ENCODE measurements at regions not wholly inside any gene's neighbourhood (a gene's known extent, or its start where the extent isn't known, plus 50 kb on each side); places are given as distances from the start of the nearest gene placed in this dataset.

DNA sequence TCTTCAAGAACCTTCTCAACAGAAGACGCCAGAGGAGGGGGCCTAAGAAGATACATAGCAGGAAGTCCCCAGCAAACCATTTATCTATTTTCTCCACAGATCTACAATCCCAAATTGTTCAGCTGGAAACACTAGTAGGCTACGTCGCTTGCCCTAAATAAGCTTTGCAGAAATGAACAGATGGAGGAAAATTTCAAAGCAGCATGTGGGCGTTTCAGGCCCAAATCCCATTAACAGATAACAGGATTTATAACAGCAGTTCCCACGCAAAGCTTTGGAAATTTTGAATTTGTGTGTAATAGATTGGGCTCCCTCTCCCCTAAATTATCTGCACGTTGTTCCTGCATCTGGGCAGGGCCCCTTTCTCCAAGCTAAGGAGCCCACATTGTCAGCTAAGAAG, 60.6 kb upstream of the FRMD4A start:
- Histone ChIP-seq H3K36me3 (ENCODE audit: insufficient read depth, low read length) (no peaks in the 10 kb centered on the region), H3K4me3 (ENCODE audit: low read length) (no peak overlapping the region)
- 88% methylated on average over 6 of the region's 6 CpGs for WGBS

GRCh38 chr10:14389981-14390590, 59.4 kb upstream of the FRMD4A start:
- WGBS = 90% methylated on average over 2 of the region's 2 CpGs
- Histone ChIP-seq H3K4me1 (ENCODE audit: insufficient read depth, low read length) (peaks cover 3% of the 10 kb centered on the region; the same call in 1 of the 2 replicates), H3K27ac (ENCODE audit: low read depth, low read length) (no peak overlapping the region), H3K4me3 (ENCODE audit: low read length) (no peak overlapping the region), H3K27me3 (ENCODE audit: insufficient read depth, low read length) (no peaks in the 10 kb centered on the region), H3K36me3 (ENCODE audit: insufficient read depth, low read length) (no peaks in the 10 kb centered on the region), H3K9me3 (ENCODE audit: insufficient read depth, low read depth, low read length) (0 out of 2 replicates have a peak, but pooled peaks cover 3% of the 10 kb centered on the region), H3K9ac (ENCODE audit: low read depth, low read length) (no peak overlapping the region)

More for the DNA sequence above, 60.6 kb upstream of the FRMD4A start:
- Histone ChIP-seq H3K4me1 (ENCODE audit: insufficient read depth, low read length) (peaks cover 3% of the 10 kb centered on the region; the same call in 1 of the 2 replicates), H3K27ac (ENCODE audit: low read depth, low read length) (no peak overlapping the region), H3K9me3 (ENCODE audit: insufficient read depth, low read depth, low read length) (0 out of 2 replicates have a peak, but pooled peaks cover 3% of the 10 kb centered on the region), H3K27me3 (ENCODE audit: insufficient read depth, low read length) (no peaks in the 10 kb centered on the region), H3K9ac (ENCODE audit: low read depth, low read length) (no peak overlapping the region)

DNA sequence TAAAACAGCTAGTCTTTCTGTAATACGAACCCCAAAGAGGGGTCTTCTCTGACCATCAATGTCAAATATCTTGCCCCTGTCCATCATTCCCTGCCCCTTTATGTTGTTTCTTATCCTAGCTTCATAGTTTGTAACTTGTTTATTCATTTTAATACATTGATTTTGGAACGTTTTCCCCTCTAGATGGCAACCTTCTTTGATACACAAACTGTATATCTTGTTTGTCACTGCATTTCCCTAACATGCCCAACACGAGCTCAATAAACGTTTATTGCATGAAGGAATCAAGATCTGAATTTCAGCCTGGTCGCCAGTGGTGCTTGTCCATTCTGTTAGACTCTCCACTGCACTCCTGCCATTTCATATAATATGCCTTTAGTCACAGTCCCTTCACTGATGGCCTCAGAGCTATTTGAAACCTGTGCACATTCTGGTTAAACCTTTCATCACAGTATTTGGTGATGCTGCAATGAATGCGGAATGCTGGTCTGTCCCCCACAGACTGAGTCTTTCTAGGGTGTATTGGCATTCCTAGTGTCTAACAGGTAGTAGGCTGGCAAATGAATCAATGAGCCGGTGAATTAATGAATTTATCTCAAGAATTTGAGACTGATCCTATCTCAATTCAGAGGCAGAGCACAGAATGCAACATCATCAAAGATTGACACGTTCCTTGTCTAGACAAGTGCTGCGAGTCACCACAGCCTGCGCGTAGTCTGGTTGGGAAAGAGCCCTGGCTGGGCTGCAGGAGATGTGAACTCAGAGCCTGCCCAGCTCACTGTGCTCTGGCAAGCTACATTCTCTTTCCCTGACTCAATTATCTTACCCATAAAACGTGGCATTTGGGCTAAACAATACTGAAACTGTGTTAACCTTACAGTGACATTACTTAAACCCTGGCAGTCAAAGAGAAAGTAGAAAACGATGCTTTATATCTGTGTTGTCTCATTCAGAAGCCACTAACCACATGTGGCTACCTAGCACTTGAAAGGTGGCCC, 55.2 kb upstream of the FRMD4A start:
- no peak overlapping the region for H3K9ac ChIP-seq (ENCODE audit: low read depth, low read length)
- H3K27me3 ChIP-seq (ENCODE audit: insufficient read depth, low read length) = no peaks in the 10 kb centered on the region
- H3K36me3 ChIP-seq (ENCODE audit: insufficient read depth, low read length) = no peaks in the 10 kb centered on the region
- H3K27ac ChIP-seq (ENCODE audit: low read depth, low read length) = no peak overlapping the region
- H3K9me3 ChIP-seq (ENCODE audit: insufficient read depth, low read depth, low read length) = no peaks in the 10 kb centered on the region
- WGBS = 88% methylated on average over 13 of the region's 13 CpGs
- no peak overlapping the region for H3K4me3 ChIP-seq (ENCODE audit: low read length)
- H3K4me1 ChIP-seq (ENCODE audit: insufficient read depth, low read length) = no peaks in the 10 kb centered on the region

DNA sequence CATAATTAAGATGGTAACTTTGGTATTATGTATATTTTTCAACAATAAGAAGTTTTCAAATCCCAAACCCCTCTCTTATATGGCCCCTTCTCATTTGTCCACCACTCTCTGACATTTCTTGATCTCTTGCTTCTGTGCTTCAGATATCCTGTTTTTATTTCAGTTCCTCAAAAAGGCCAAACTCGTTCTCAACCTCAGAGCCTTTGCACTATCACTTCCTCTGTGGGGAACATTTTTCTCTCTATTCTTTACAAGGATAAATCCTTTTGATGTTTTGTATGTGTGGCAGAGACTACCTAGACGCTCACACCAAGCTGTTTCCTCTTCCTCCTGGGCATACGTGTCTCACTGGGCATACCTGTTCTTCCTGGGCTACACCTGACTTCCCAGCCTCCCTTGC, 54.2 kb upstream of the FRMD4A start:
- WGBS = 83% methylated on average over 3 of the region's 3 CpGs

GRCh38 chr10:14384116-14384730, 53.5 kb upstream of the FRMD4A start:
- Histone ChIP-seq H3K4me1 (ENCODE audit: insufficient read depth, low read length) (no peaks in the 10 kb centered on the region), H3K9me3 (ENCODE audit: insufficient read depth, low read depth, low read length) (no peaks in the 10 kb centered on the region), H3K36me3 (ENCODE audit: insufficient read depth, low read length) (no peaks in the 10 kb centered on the region), H3K27me3 (ENCODE audit: insufficient read depth, low read length) (no peaks in the 10 kb centered on the region), H3K9ac (ENCODE audit: low read depth, low read length) (no peak overlapping the region), H3K4me3 (ENCODE audit: low read length) (no peak overlapping the region), H3K27ac (ENCODE audit: low read depth, low read length) (no peak overlapping the region)
- 92% methylated on average over 3 of the region's 3 CpGs for WGBS

More for the DNA sequence above, 54.2 kb upstream of the FRMD4A start:
- H3K27me3 ChIP-seq (ENCODE audit: insufficient read depth, low read length) = no peaks in the 10 kb centered on the region
- no peaks in the 10 kb centered on the region for H3K9me3 ChIP-seq (ENCODE audit: insufficient read depth, low read depth, low read length)
- H3K27ac ChIP-seq (ENCODE audit: low read depth, low read length) = no peak overlapping the region
- no peak overlapping the region for H3K4me3 ChIP-seq (ENCODE audit: low read length)
- H3K4me1 ChIP-seq (ENCODE audit: insufficient read depth, low read length) = no peaks in the 10 kb centered on the region
- no peaks in the 10 kb centered on the region for H3K36me3 ChIP-seq (ENCODE audit: insufficient read depth, low read length)
- H3K9ac ChIP-seq (ENCODE audit: low read depth, low read length) = no peak overlapping the region

DNA sequence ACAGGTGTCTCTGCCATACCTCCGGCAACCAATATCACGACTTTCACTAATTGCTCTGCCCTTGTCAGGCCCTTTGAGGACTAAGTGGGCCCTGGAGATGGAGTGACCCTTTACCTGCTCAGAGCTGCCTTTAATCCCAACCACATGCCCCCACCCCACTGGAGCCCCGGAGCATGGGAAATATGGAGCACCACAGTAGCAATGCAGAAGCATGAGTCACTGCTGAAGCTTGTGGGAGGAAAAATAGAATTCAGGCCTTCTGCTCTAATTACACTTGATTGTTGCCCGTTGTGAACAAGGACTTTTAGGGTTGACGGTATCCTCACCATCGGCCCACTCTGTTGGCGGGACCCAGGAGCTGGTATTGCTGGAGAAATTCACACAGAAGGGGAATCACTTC, 52.5 kb upstream of the FRMD4A start:
- H3K27ac ChIP-seq (ENCODE audit: low read depth, low read length) = no peak overlapping the region
- H3K36me3 ChIP-seq (ENCODE audit: insufficient read depth, low read length) = no peaks in the 10 kb centered on the region
- 91% methylated on average over 7 of the region's 7 CpGs for WGBS
- no peaks in the 10 kb centered on the region for H3K27me3 ChIP-seq (ENCODE audit: insufficient read depth, low read length)
- no peaks in the 10 kb centered on the region for H3K9me3 ChIP-seq (ENCODE audit: insufficient read depth, low read depth, low read length)
- no peak overlapping the region for H3K9ac ChIP-seq (ENCODE audit: low read depth, low read length)
- H3K4me1 ChIP-seq (ENCODE audit: insufficient read depth, low read length) = no peaks in the 10 kb centered on the region
- H3K4me3 ChIP-seq (ENCODE audit: low read length) = no peak overlapping the region

- no peak overlapping the region for H3K27ac ChIP-seq (ENCODE audit: low read depth, low read length)
- no peaks in the 10 kb centered on the region for H3K4me1 ChIP-seq (ENCODE audit: insufficient read depth, low read length)
- no peaks in the 10 kb centered on the region for H3K9me3 ChIP-seq (ENCODE audit: insufficient read depth, low read depth, low read length)
- 69% methylated on average over 2 of the region's 2 CpGs for WGBS
- no peaks in the 10 kb centered on the region for H3K27me3 ChIP-seq (ENCODE audit: insufficient read depth, low read length)
- H3K36me3 ChIP-seq (ENCODE audit: insufficient read depth, low read length) = no peaks in the 10 kb centered on the region
- no peak overlapping the region for H3K4me3 ChIP-seq (ENCODE audit: low read length)
- no peak overlapping the region for H3K9ac ChIP-seq (ENCODE audit: low read depth, low read length)
Measured at GRCh38 chr10:14382531-14382930, 51.8 kb upstream of the FRMD4A start.

DNA sequence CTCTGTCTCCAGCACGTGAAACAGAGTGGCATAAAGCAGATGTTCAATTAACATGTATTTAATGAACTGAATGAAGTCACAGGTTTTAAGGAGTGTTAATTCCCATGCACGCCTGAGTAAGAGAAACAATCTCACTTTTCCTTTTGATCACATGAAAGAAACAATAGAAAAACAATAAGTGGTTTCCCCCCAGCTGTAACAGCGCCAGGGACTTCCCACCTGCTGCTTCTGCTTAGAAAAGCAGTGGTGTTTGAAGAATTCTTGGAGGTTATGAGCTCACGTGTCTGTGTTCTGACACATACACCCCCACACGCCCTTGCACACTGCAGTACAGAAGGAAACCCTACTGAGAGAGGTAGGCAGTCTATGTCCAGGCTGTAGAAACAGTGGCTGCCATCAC, 51.3 kb upstream of the FRMD4A start:
- H3K4me1 ChIP-seq (ENCODE audit: insufficient read depth, low read length) = no peaks in the 10 kb centered on the region
- 68% methylated on average over 4 of the region's 5 CpGs for WGBS
- no peak overlapping the region for H3K9ac ChIP-seq (ENCODE audit: low read depth, low read length)
- no peaks in the 10 kb centered on the region for H3K36me3 ChIP-seq (ENCODE audit: insufficient read depth, low read length)
- H3K4me3 ChIP-seq (ENCODE audit: low read length) = no peak overlapping the region
- no peaks in the 10 kb centered on the region for H3K27me3 ChIP-seq (ENCODE audit: insufficient read depth, low read length)
- no peak overlapping the region for H3K27ac ChIP-seq (ENCODE audit: low read depth, low read length)
- no peaks in the 10 kb centered on the region for H3K9me3 ChIP-seq (ENCODE audit: insufficient read depth, low read depth, low read length)

DNA sequence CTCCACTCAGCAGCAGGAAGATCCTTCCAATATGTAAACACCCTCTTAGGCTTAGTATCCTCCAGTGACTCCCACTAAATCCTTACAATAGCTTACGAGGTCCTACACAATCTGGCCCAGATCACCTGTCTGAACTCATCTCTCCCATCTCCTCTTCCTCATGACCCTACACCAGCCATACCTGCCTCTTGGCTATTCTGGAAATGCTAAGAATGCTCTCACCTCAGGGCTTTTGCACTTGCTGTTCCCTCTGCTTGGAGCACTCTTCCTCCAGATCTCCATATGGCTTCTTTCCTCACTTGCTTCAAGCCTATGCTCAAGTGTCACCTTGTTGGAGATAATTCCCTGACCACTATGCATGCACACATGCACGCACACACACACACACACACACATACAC, 50.8 kb upstream of the FRMD4A start:
- 78% methylated on average over 2 of the region's 2 CpGs for WGBS
- no peaks in the 10 kb centered on the region for H3K27me3 ChIP-seq (ENCODE audit: insufficient read depth, low read length)
- no peaks in the 10 kb centered on the region for H3K36me3 ChIP-seq (ENCODE audit: insufficient read depth, low read length)
- no peaks in the 10 kb centered on the region for H3K4me1 ChIP-seq (ENCODE audit: insufficient read depth, low read length)
- H3K4me3 ChIP-seq (ENCODE audit: low read length) = no peak overlapping the region
- no peak overlapping the region for H3K9ac ChIP-seq (ENCODE audit: low read depth, low read length)
- no peak overlapping the region for H3K27ac ChIP-seq (ENCODE audit: low read depth, low read length)
- no peaks in the 10 kb centered on the region for H3K9me3 ChIP-seq (ENCODE audit: insufficient read depth, low read depth, low read length)

- Histone ChIP-seq H3K27ac (ENCODE audit: low read depth, low read length) (no peak overlapping the region), H3K9me3 (ENCODE audit: insufficient read depth, low read depth, low read length) (no peaks in the 10 kb centered on the region), H3K4me3 (ENCODE audit: low read length) (no peak overlapping the region), H3K4me1 (ENCODE audit: insufficient read depth, low read length) (no peaks in the 10 kb centered on the region), H3K36me3 (ENCODE audit: insufficient read depth, low read length) (no peaks in the 10 kb centered on the region), H3K27me3 (ENCODE audit: insufficient read depth, low read length) (no peaks in the 10 kb centered on the region), H3K9ac (ENCODE audit: low read depth, low read length) (no peak overlapping the region)
- WGBS = no CpG with 5 or more reads among the region's 1 CpG
Measured at GRCh38 chr10:14380746-14381145, 50.0 kb upstream of the FRMD4A start.

Measured in HUES64 (cell line).